Thymus (tissue), 11 donors: ENCODE measurements at regions not wholly inside any gene's neighbourhood (a gene's known extent, or its start where the extent isn't known, plus 50 kb on each side); places are given as distances from the start of the nearest gene placed in this dataset.
"Not testable (repeated sequence)": the region's sequence is repeated elsewhere in the genome, so short reads cannot be mapped to it uniquely, and the experiment has no call there.

Source experiments
- DNase-seq, 9 donors: peaks; one replicate each; pipeline ENCODE4 v3.0.0-alpha.2; 2013; ENCODE audit warnings: low spot score in 9 of 9, low read depth in 6 of 9, missing footprints in 1 of 9
- H3K27ac ChIP-seq, 2 donors: one replicate each; pipeline ENCODE4 v1.5.1; 2013; ENCODE audit warnings: control low read depth in 1 of 2, low read depth in 1 of 2, low read length in 1 of 2, mild to moderate bottlenecking in 1 of 2, moderate library complexity in 1 of 2
- H3K27me3 ChIP-seq, 2 donors: one replicate each; pipeline ENCODE4 v1.5.1; 2013; ENCODE audit warnings: low read length in 1 of 2; ENCODE audit not compliant: control insufficient read depth in 2 of 2, insufficient read depth in 1 of 2
- H3K36me3 ChIP-seq, 2 donors: one replicate each; pipeline ENCODE4 v1.5.1; 2013; ENCODE audit warnings: low read length in 1 of 2, mild to moderate bottlenecking in 1 of 2, moderate library complexity in 1 of 2; ENCODE audit not compliant: control insufficient read depth in 2 of 2, insufficient read depth in 2 of 2
- H3K4me1 ChIP-seq, 2 donors: one replicate each; pipeline ENCODE4 v1.5.1; 2013; ENCODE audit warnings: low read length in 2 of 2; ENCODE audit not compliant: control insufficient read depth in 2 of 2, insufficient read depth in 2 of 2
- H3K4me3 ChIP-seq, 2 donors: one replicate each; pipeline ENCODE4 v1.5.1; 2013; ENCODE audit warnings: low read length in 2 of 2, control low read depth in 1 of 2, mild to moderate bottlenecking in 1 of 2
- H3K9me3 ChIP-seq, 2 donors: one replicate each; pipeline ENCODE4 v1.5.1; 2013; ENCODE audit warnings: low read length in 1 of 2, mild to moderate bottlenecking in 1 of 2; ENCODE audit not compliant: control insufficient read depth in 2 of 2, insufficient read depth in 1 of 2
- WGBS: extraction: QIAGEN DNeasy Blood & Tissue Kit; methylation state at CpG from one replicate; pipeline ENCODE4 v1.1.7; 2013; 5-methylcytosine and 5-hydroxymethylcytosine counted together
- donor health status: healthy.

DNA sequence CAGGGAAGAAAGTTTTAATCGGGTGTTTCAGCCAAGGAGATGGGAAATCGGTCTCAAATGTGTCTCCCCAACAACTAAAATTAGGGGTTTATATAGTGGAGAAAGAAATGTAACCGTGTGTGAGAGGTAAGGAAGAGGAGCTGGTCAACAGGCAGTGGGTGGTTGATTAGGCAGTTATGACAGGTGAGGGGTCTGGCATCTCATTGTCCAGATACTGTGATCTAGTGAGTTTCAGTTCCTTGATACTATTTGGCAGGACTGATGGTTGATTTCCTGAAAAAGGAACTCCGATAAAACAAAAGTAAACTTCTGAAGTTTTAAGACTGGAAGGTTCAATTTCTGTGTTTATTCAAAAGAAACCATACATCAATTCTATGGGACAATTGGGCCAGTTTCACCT is 197.9 kb downstream of the LPIN1 start:
- Histone ChIP-seq H3K4me1 (no peaks in the 10 kb centered on the region), H3K27me3 (no peaks in the 10 kb centered on the region), H3K9me3 (no peaks in the 10 kb centered on the region), H3K36me3 (no peaks in the 10 kb centered on the region), H3K4me3 (no peak overlapping the region), H3K27ac (no peak overlapping the region)
- 85% methylated on average over 4 of the region's 4 CpGs for WGBS
- DNase-seq, result no peak

DNA sequence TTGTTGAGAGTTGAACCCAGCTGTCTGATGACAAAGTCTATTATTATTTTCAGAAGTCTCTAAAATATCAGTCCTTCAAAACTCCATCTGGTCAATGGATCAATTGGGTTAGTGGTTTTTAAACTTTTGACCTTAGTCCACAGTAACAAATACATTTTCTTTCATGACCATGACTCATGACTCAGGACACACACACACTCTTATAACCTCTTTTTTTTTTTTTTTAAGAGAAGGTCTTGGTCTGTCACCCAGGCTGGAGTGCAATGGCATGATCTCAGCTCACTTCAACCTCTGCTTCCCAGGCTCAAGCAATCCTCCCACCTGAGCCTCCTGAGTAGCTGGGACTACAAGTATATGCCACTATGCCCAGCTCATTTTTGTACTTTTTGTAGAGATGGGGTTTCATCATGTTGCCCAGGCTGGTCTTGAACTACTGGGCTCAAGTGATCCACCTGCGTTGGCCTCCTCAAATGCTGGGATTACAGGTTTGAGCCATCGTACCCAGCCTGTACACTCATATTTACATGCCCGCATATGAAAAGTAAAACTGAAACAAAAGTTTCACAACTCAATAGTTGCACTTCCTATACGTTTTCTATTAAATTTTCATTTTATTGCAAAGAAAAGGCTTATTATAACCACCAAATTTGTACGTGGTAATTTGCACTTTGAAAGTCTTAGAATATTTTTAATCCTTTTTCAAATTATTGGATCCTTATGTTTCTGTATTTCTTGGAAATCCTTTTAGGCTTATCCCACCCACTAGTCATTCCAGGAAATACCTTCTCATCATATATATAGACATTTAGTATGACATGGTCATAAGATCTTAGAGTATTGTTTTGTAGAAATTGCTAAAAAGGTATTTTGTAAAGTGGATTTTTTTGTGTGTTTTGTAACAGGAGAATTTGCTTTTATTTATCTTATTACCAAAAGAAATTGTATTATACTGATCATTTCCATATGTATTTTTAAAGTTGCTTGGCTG is 199.0 kb downstream of the LPIN1 start:
- no peaks in the 10 kb centered on the region for H3K9me3 ChIP-seq
- H3K27me3 ChIP-seq, result no peaks in the 10 kb centered on the region
- H3K36me3 ChIP-seq, result no peaks in the 10 kb centered on the region
- no peak for DNase-seq
- H3K4me1 ChIP-seq, result no peaks in the 10 kb centered on the region
- H3K27ac ChIP-seq, result no peak overlapping the region
- H3K4me3 ChIP-seq, result no peak overlapping the region
- 45% methylated on average over 5 of the region's 5 CpGs for WGBS

DNA sequence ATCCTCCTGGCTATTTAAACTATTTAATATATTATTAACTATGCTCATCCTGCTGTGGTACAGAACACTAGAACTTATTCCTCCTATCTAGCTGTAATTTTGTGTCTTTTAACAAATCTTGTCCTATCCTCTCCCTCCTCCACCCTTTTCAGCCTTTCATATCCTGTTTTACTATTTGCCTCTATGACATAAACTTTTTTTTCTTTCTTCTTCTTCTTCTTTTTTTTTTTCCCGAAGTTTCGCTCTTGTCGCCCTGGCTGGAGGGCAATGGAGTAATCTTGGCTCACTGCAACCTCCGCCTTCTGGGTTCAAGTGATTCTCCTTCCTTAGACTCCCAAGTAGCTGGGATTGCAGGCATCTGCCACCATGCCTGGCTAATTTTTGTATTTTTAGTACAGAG is 201.5 kb downstream of the LPIN1 start:
- Histone ChIP-seq H3K27me3 (no peaks in the 10 kb centered on the region), H3K4me3 (no peak overlapping the region), H3K27ac (no peak overlapping the region), H3K4me1 (no peaks in the 10 kb centered on the region), H3K9me3 (no peaks in the 10 kb centered on the region), H3K36me3 (no peaks in the 10 kb centered on the region)
- DNase-seq, result no peak
- WGBS, result 97% methylated on average over 4 of the region's 4 CpGs

DNA sequence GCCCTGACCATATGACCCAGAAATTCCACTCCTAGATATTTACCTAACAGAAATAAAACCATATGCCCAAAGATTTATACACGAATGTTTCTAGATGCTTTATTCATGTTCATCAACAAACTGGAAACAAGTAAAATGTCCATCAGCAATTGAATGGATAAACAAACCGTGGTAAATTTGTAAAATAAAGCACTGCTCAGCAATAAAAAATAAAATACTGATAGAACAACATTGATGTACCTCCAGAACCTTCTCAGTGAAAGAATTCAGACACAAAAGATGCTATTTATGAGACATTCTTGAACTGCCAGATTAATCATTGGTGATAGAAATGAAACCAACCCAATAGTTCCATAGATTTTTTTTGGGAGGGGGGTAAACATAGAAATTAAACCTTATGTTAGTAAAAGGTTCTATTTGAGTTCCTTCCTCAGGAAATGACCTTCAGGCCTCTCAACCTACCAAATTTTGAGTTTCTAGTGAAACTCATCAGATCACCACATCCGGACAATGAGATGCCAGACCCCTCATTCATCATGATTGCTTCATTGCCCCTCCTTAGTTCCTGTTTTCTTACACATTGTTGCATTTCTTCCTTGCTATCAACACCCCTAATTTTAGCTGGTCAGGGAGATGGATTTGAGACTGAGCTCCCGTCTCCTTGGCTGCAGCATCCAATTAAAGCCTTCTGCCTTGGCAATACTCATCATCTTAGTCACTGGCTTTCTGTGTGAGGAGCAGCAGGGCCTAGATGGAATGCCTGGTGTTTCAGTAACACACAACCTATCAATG is 203.5 kb downstream of the LPIN1 start:
- no peaks in the 10 kb centered on the region for H3K9me3 ChIP-seq
- H3K27ac ChIP-seq, result no peak overlapping the region
- H3K27me3 ChIP-seq, result no peaks in the 10 kb centered on the region
- no peak for DNase-seq
- H3K4me3 ChIP-seq, result no peak overlapping the region
- WGBS, result 95% methylated on average over 4 of the region's 4 CpGs
- peaks cover 0 to 4% of the 10 kb centered on the region in 2 donors for H3K4me1 ChIP-seq
- no peaks in the 10 kb centered on the region for H3K36me3 ChIP-seq

DNA sequence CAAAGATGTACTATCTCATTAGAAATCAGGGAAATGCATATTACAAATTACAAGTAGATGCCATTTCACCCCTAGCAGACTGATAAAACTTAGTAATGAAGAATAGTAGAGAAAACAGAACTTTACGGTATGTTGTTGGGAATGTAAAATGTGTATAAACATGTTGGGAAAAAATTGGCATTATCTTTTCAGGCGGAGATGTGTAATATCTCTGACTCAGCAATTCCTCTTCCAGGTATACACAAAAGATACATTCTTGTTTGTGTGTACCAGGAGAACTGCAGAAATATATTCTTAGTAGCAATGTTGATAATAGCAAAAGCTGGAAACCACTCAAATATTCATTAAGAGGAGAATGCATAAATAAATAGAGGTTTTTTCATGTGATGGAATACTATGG is 204.5 kb downstream of the LPIN1 start:
- WGBS, result 93% methylated on average over 2 of the region's 2 CpGs
- Histone ChIP-seq H3K27ac (no peak overlapping the region), H3K4me3 (no peak overlapping the region), H3K27me3 (no peaks in the 10 kb centered on the region), H3K9me3 (no peaks in the 10 kb centered on the region), H3K4me1 (peaks cover 0 to 4% of the 10 kb centered on the region in 2 donors), H3K36me3 (no peaks in the 10 kb centered on the region)
- DNase-seq, result no peak

DNA sequence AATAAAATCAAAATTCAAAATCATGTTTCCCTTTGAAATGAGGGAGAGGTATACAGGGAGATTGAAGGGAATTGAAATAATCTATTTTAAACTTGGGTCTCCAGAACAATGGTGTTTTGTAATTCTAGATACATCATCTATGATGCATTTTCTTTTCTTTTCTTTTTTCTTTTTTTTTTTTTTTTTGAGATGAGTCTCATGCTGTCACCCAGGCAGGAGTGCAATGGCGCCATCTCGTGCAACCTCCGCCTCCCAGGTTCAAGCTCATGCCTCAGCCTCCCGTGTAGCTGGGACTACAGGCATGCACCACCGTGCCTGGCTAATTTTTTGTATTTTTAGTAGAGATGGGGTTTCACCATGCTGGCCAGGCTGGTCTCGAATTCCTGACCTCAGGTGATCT is 205.1 kb downstream of the LPIN1 start:
- WGBS, result 96% methylated on average over 6 of the region's 6 CpGs
- DNase-seq, H3K4me1 ChIP-seq, H3K9me3 ChIP-seq, H3K36me3 ChIP-seq, H3K4me3 ChIP-seq, H3K27me3 ChIP-seq, H3K27ac ChIP-seq: not testable (repeated sequence)

DNA sequence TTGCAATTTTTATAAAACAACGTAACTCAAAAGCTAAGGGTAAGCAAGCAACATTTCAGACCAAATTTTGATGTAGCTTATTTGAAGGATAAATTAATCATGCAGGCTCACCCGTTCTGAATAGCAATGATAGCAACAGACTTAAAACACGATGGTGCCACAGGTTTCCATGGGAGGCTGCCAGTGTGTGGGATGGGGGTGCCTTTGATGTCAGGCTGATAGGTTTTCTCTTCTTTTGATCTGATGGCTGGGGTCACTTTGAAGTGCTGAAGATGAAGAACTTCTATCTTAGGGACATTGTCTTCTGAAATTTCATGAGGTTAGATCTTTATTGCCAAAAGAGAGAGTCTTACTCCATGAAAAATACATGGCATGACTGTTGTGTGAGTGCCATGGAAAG is 206.8 kb downstream of the LPIN1 start:
- Histone ChIP-seq H3K27me3 (no peaks in the 10 kb centered on the region), H3K36me3 (no peaks in the 10 kb centered on the region), H3K4me3 (no peak overlapping the region), H3K27ac (no peak overlapping the region), H3K9me3 (no peaks in the 10 kb centered on the region), H3K4me1 (peaks cover 0 to 4% of the 10 kb centered on the region in 2 donors)
- 68% methylated on average over 3 of the region's 3 CpGs for WGBS
- peak in 1 of 9 donors; percentile 7 for DNase-seq

DNA sequence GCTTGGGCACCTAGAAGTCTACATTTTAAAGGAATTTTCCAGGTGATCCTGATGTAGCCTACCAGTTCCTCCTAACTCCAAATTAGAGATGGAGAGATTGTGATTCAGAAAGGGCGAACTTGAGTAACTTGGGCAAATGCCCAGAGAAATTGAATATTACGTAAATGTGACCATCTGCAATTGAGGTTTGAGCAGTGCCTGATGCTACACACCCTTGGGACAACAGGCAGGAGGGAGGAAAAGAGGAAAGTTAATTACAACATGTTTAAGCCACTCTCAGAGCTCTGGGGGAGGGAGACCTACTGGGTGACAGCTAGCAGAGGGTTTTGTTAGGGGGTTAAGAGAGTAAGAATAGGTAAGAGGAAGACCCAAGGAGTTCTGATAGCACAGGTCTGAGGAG is 208.9 kb downstream of the LPIN1 start:
- H3K4me3 ChIP-seq, result no peak overlapping the region
- no peaks in the 10 kb centered on the region for H3K36me3 ChIP-seq
- H3K27me3 ChIP-seq, result no peaks in the 10 kb centered on the region
- H3K27ac ChIP-seq, result no peak overlapping the region
- H3K9me3 ChIP-seq, result no peaks in the 10 kb centered on the region
- H3K4me1 ChIP-seq, result peaks cover 0 to 4% of the 10 kb centered on the region in 2 donors
- no peak for DNase-seq
- 95% methylated on average over 2 of the region's 2 CpGs for WGBS

DNA sequence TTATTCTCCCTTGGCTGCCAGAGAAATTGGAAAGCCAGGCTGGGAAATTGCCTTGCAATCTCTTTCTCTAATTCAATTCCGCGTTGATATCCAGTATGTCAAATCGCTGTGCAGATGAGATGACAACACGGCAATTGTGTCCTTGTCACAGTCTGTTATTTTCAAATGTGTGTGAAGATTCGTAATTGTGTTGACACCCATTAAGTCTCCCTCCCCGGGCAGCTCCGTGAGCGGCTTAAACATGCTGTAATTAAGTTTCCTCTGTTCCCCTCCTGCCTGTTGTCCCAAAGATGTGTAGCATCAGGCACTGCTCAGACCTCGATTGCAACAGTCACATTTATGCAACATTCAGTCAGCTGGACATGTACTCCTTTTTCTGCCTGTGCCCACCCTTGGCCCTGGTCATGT is 209.5 kb downstream of the LPIN1 start:
- no peak overlapping the region for H3K27ac ChIP-seq
- DNase-seq, result no peak
- 93% methylated on average over 9 of the region's 9 CpGs for WGBS
- H3K9me3 ChIP-seq, result no peaks in the 10 kb centered on the region
- no peaks in the 10 kb centered on the region for H3K36me3 ChIP-seq
- no peaks in the 10 kb centered on the region for H3K27me3 ChIP-seq
- H3K4me1 ChIP-seq, result peaks cover 0 to 4% of the 10 kb centered on the region in 2 donors
- no peak overlapping the region for H3K4me3 ChIP-seq
